SU-DHL-6 (cell line): ENCODE measurements at regions not wholly inside any gene's neighbourhood (a gene's known extent, or its start where the extent isn't known, plus 50 kb on each side); places are given as distances from the start of the nearest gene placed in this dataset.

ENCODE experiments used
- H2AFZ ChIP-seq: fragments of 200-600 bp; sonication (generic); 2 replicates; pipeline ENCODE4 v1.6.1; 2014; ENCODE audit warnings: low read depth, mild to moderate bottlenecking, moderate library complexity, mixed read lengths, antibody characterized with exemption, low read length; ENCODE audit not compliant: severe bottlenecking
- H3F3A ChIP-seq: fragments of 200-600 bp; shearing (Covaris generic); 2 replicates; pipeline ENCODE4 v1.6.0; 2016; ENCODE audit warnings: antibody characterized with exemption, mild to moderate bottlenecking; ENCODE audit not compliant: insufficient read depth
- H3K27ac ChIP-seq: fragments of 200-600 bp; sonication (generic); 2 replicates; pipeline ENCODE4 v1.5.1; 2016; ENCODE audit warnings: low read depth, mild to moderate bottlenecking, low read length, moderate library complexity, mixed read lengths
- H3K27me3 ChIP-seq: fragments of 200-600 bp; sonication (generic), shearing (Covaris generic); 2 replicates; pipeline ENCODE4 v1.6.0; 2014; ENCODE audit warnings: mild to moderate bottlenecking, low read length
- H3K36me3 ChIP-seq: fragments of 200-600 bp; sonication (generic); 2 replicates; pipeline ENCODE4 v1.6.1; 2014; ENCODE audit warnings: mild to moderate bottlenecking, low read length, mixed read lengths
- H3K4me2 ChIP-seq: fragments of 300-600, 200-600 bp; shearing (Covaris generic), sonication (generic); 2 replicates; pipeline ENCODE4 v1.6.0; 2014; ENCODE audit warnings: low read length, low read depth, mild to moderate bottlenecking; ENCODE audit not compliant: poor library complexity, severe bottlenecking
- H3K4me3 ChIP-seq: fragments of 200-600 bp; sonication (generic); 2 replicates; pipeline ENCODE4 v1.5.1; 2014; ENCODE audit warnings: antibody characterized with exemption, low read length, mild to moderate bottlenecking, mixed read lengths; ENCODE audit not compliant: insufficient read depth, poor library complexity, severe bottlenecking
- H3K79me2 ChIP-seq: fragments of 200-600 bp; sonication (generic); 2 replicates; pipeline ENCODE4 v1.6.1; 2014; ENCODE audit warnings: mild to moderate bottlenecking, low read length, moderate library complexity; ENCODE audit not compliant: insufficient read depth
- H3K9ac ChIP-seq: fragments of 200-600 bp; sonication (generic); 2 replicates; pipeline ENCODE4 v1.7.0; 2014; ENCODE audit warnings: mild to moderate bottlenecking, low read length
- H3K9me2 ChIP-seq: fragments of 200-600 bp; sonication (generic); replicated peaks from 2 replicates; pipeline ENCODE4 v1.6.1; 2014; ENCODE audit warnings: low read length; ENCODE audit not compliant: insufficient read depth
- H3K9me3 ChIP-seq: fragments of 200-600 bp; sonication (generic); 2 replicates; pipeline ENCODE4 v1.6.1; 2014; ENCODE audit warnings: low read length, mixed read lengths; ENCODE audit not compliant: insufficient read depth
- H4K20me1 ChIP-seq: fragments of 200-600 bp; sonication (generic); 2 replicates; pipeline ENCODE4 v1.6.1; 2014; ENCODE audit warnings: low read depth, mild to moderate bottlenecking, antibody characterized with exemption, low read length, moderate library complexity, mixed read lengths
- CTCF ChIP-seq: fragments of 200-600 bp; sonication (generic); IDR thresholded peaks from one replicate; pipeline ENCODE4 v1.5.1; 2017; ENCODE audit warnings: antibody characterized with exemption, mild to moderate bottlenecking, low read length, moderate library complexity; ENCODE audit not compliant: insufficient read depth, poor library complexity, severe bottlenecking
- EZH2phosphoT487 ChIP-seq: fragments of 200-600 bp; sonication (generic), shearing (Covaris generic); conservative IDR thresholded peaks from 2 replicates; pipeline ENCODE4 v1.6.1; 2018; ENCODE audit warnings: mild to moderate bottlenecking, antibody characterized with exemption, low read length, moderate library complexity, mixed read lengths

GRCh38 chrX:13119386-13119785, 75.0 kb upstream of the FAM9C start:
- H3K36me3 ChIP-seq: no peaks in the 10 kb centered on the region
- no peaks in the 10 kb centered on the region for H3K79me2 ChIP-seq
- H3K9me2 ChIP-seq: no peaks in the 10 kb centered on the region
- no peak overlapping the region for H2AFZ ChIP-seq
- H3F3A ChIP-seq: no peaks in the 10 kb centered on the region
- H3K4me2 ChIP-seq: no peak overlapping the region
- no peak for TF ChIP-seq EZH2phosphoT487
- no peak for TF ChIP-seq CTCF
- no peaks in the 10 kb centered on the region for H4K20me1 ChIP-seq
- H3K9me3 ChIP-seq: no peaks in the 10 kb centered on the region
- H3K27me3 ChIP-seq: no peaks in the 10 kb centered on the region
- H3K27ac ChIP-seq: no peak overlapping the region
- H3K9ac ChIP-seq: no peak overlapping the region
- no peak overlapping the region for H3K4me3 ChIP-seq

GRCh38 chrX:13115146-13115855, 70.9 kb upstream of the FAM9C start:
- Histone ChIP-seq H3K4me3 (no peak overlapping the region), H3K36me3 (no peaks in the 10 kb centered on the region), H3K27ac (no peak overlapping the region), H3K4me2 (no peak overlapping the region), H3K27me3 (no peaks in the 10 kb centered on the region), H3K9me3 (no peaks in the 10 kb centered on the region), H4K20me1 (no peaks in the 10 kb centered on the region), H2AFZ (no peak overlapping the region), H3K79me2 (no peaks in the 10 kb centered on the region), H3K9ac (no peak overlapping the region), H3F3A (no peaks in the 10 kb centered on the region), H3K9me2 (no peaks in the 10 kb centered on the region)
- TF ChIP-seq CTCF (no peak), EZH2phosphoT487 (no peak)

- H3K79me2 ChIP-seq: no peaks in the 10 kb centered on the region
- H4K20me1 ChIP-seq: no peaks in the 10 kb centered on the region
- TF ChIP-seq CTCF (no peak), EZH2phosphoT487 (no peak)
- H3F3A ChIP-seq: no peaks in the 10 kb centered on the region
- H3K36me3 ChIP-seq: no peaks in the 10 kb centered on the region
- no peaks in the 10 kb centered on the region for H3K9me3 ChIP-seq
- no peaks in the 10 kb centered on the region for H3K9me2 ChIP-seq
- no peak overlapping the region for H3K27ac ChIP-seq
- no peaks in the 10 kb centered on the region for H3K27me3 ChIP-seq
- no peak overlapping the region for H2AFZ ChIP-seq
- no peak overlapping the region for H3K9ac ChIP-seq
- no peak overlapping the region for H3K4me2 ChIP-seq
- H3K4me3 ChIP-seq: no peak overlapping the region
Observed at GRCh38 chrX:13112499-13112898, 68.1 kb upstream of the FAM9C start.
